GM12872 (cell line): ENCODE measurements at regions not wholly inside any gene's neighbourhood (a gene's known extent, or its start where the extent isn't known, plus 50 kb on each side); places are given as distances from the start of the nearest gene placed in this dataset.

ENCODE experiments used
- CTCF ChIP-seq: IDR thresholded peaks from 3 replicates; pipeline ENCODE4 v1.5.1; 2011; ENCODE audit warnings: low read depth, mild to moderate bottlenecking, low read length, moderate library complexity; ENCODE audit not compliant: insufficient read depth

- no peak for TF ChIP-seq CTCF
Measured at GRCh38 chr2:43068631-43069517, 157.5 kb downstream of the ZFP36L2 start.

- TF ChIP-seq CTCF = no peak
Measured at GRCh38 chr2:43068041-43068533, 158.3 kb downstream of the ZFP36L2 start.

- TF ChIP-seq CTCF = no peak
Measured at GRCh38 chr2:43067254-43068040, 159.0 kb downstream of the ZFP36L2 start.

- TF ChIP-seq CTCF = no peak
Measured at GRCh38 chr2:43065871-43066270, 160.5 kb downstream of the ZFP36L2 start.

- no peak for TF ChIP-seq CTCF
Measured at GRCh38 chr2:43065036-43065435, 161.4 kb downstream of the ZFP36L2 start.

GRCh38 chr2:43062058-43062457 is 164.3 kb downstream of the ZFP36L2 start:
- no peak for TF ChIP-seq CTCF

GRCh38 chr2:43060390-43061016 is 165.9 kb downstream of the ZFP36L2 start:
- no peak for TF ChIP-seq CTCF
